Body of pancreas (tissue), 4 donors: ENCODE measurements at regions not wholly inside any gene's neighbourhood (a gene's known extent, or its start where the extent isn't known, plus 50 kb on each side); places are given as distances from the start of the nearest gene placed in this dataset.

ENCODE experiments used
- ATAC-seq: fragments of 150-250 bp; one replicate; pipeline ENCODE4 v1.9.1; 2016
- DNase-seq, 4 donors: peaks; one replicate each; pipeline ENCODE4 v3.0.0-alpha.2; 2019
- H3K27ac ChIP-seq, 4 donors: fragments of 200-600 bp; sonication (generic); 1 replicate in 3 of 4; 2 replicates in 1 of 4; pipeline versions ENCODE4 v1.5.1 to v1.6.1; 2016 to 2019; ENCODE audit warnings: mild to moderate bottlenecking in 1 of 4, mixed read lengths in 1 of 4, moderate library complexity in 1 of 4
- H3K27me3 ChIP-seq, 2 donors: fragments of 200-600 bp; sonication (generic); one replicate each; pipeline ENCODE4 v1.6.0; 2016; ENCODE audit warnings: mild to moderate bottlenecking in 1 of 2
- H3K36me3 ChIP-seq, 2 donors: fragments of 200-600 bp; sonication (generic); replicated peaks in 1 of 2; 2 replicates each; pipeline ENCODE4 v1.5.1; 2016; ENCODE audit warnings: low read depth in 2 of 2; ENCODE audit not compliant: insufficient read depth in 1 of 2
- H3K4me1 ChIP-seq: fragments of 200-600 bp; sonication (generic); one replicate; pipeline ENCODE4 v1.6.0; 2016
- H3K4me3 ChIP-seq, 2 donors: fragments of 200-600 bp; sonication (generic); 1 replicate in 1 of 2; 2 replicates in 1 of 2; pipeline ENCODE4 v1.5.1; 2016 to 2019
- H3K9me3 ChIP-seq, 3 donors: fragments of 200-600 bp; sonication (generic); 1 replicate in 2 of 3; 2 replicates in 1 of 3; pipeline ENCODE4 v1.5.1; 2016
- CTCF ChIP-seq, 7 experiments: fragments of 450-650 bp in 4 of 7; fragments of 200-600 bp in 3 of 7; sonication (generic) in 3 of 7; IDR thresholded peaks; one replicate each; pipeline ENCODE4 v1.5.1; 2016 to 2019; ENCODE audit warnings: antibody characterized with exemption in 7 of 7
- POLR2A ChIP-seq, 3 donors: fragments of 450-650 bp; IDR thresholded peaks; one replicate each; pipeline ENCODE4 v1.6.1; 2016; ENCODE audit warnings: antibody characterized with exemption in 3 of 3, mild to moderate bottlenecking in 2 of 3
- WGBS, 2 donors: methylation state at CpG; one replicate each; pipeline ENCODE4 v1.1.5; 2017; 5-methylcytosine and 5-hydroxymethylcytosine counted together
- intact Hi-C: fragments of 100-400 bp; cut with DNase I; formaldehyde crosslinking; loops from one replicate; pipeline ENCODE4 v1.15.1; 2023

GRCh38 chr16:73289232-73289631, 241.3 kb upstream of the ZFHX3 start:
- WGBS, 2 donors = 64 to 70% methylated on average over 4 of the region's 4 CpGs
- no peaks in the 10 kb centered on the region for H3K9me3 ChIP-seq
- no peak for DNase-seq
- H3K4me1 ChIP-seq = no peaks in the 10 kb centered on the region
- H3K4me3 ChIP-seq = no peak overlapping the region
- no peaks in the 10 kb centered on the region for H3K36me3 ChIP-seq
- TF ChIP-seq CTCF (IDR thresholded peaks at IDR 0.05) = no peak
- TF ChIP-seq POLR2A (IDR thresholded peaks at IDR 0.05) = no peak
- ATAC-seq = no peak
- H3K27ac ChIP-seq = no peak overlapping the region
- H3K27me3 ChIP-seq = no peaks in the 10 kb centered on the region
- intact Hi-C loops = no loop called here

- Histone ChIP-seq H3K4me3 (no peak overlapping the region), H3K27me3 (no peaks in the 10 kb centered on the region), H3K36me3 (no peaks in the 10 kb centered on the region), H3K27ac (no peak overlapping the region), H3K9me3 (no peaks in the 10 kb centered on the region), H3K4me1 (no peaks in the 10 kb centered on the region)
- DNase-seq (no peak), ATAC-seq (no peak)
- intact Hi-C loops = no loop called here
- TF ChIP-seq POLR2A (IDR thresholded peaks at IDR 0.05) = no peak
- TF ChIP-seq CTCF (IDR thresholded peaks at IDR 0.05) = no peak
- 78 to 82% methylated on average over 21 of the region's 21 CpGs for WGBS, 2 donors
Observed at GRCh38 chr16:73288520-73288919, 240.6 kb upstream of the ZFHX3 start.

GRCh38 chr16:73287859-73288405, 240.0 kb upstream of the ZFHX3 start:
- intact Hi-C loops = no loop called here
- DNase-seq (no peak), ATAC-seq (no peak)
- TF ChIP-seq POLR2A (IDR thresholded peaks at IDR 0.05) (no peak), CTCF (IDR thresholded peaks at IDR 0.05) (no peak)
- H3K9me3 ChIP-seq = no peaks in the 10 kb centered on the region
- H3K36me3 ChIP-seq = no peaks in the 10 kb centered on the region
- H3K27ac ChIP-seq = no peak overlapping the region
- no peaks in the 10 kb centered on the region for H3K4me1 ChIP-seq
- WGBS, 2 donors = 42 to 56% methylated on average over 9 to 10 of the region's 10 CpGs
- H3K27me3 ChIP-seq = no peaks in the 10 kb centered on the region
- no peak overlapping the region for H3K4me3 ChIP-seq

GRCh38 chr16:73286346-73287267, 238.7 kb upstream of the ZFHX3 start:
- Histone ChIP-seq H3K36me3 (no peaks in the 10 kb centered on the region), H3K9me3 (no peaks in the 10 kb centered on the region), H3K27ac (no peak overlapping the region), H3K4me1 (no peaks in the 10 kb centered on the region), H3K27me3 (no peaks in the 10 kb centered on the region), H3K4me3 (no peak overlapping the region)
- intact Hi-C loops = no loop called here
- DNase-seq (no peak), ATAC-seq (no peak)
- WGBS, 2 donors = 81 to 85% methylated on average over 14 of the region's 14 CpGs
- TF ChIP-seq CTCF (IDR thresholded peaks at IDR 0.05) (no peak), POLR2A (IDR thresholded peaks at IDR 0.05) (no peak)
